HFFc6 (cell line): ENCODE measurements at regions not wholly inside any gene's neighbourhood (a gene's known extent, or its start where the extent isn't known, plus 50 kb on each side); places are given as distances from the start of the nearest gene placed in this dataset.

Experiments used
- DNase-seq: peaks from one replicate; pipeline ENCODE4 v3.0.0-alpha.2; 2018
- H3K27ac Mint-ChIP-seq: 2 replicates; pipeline ENCODE4 v1.8.0; 2020; ENCODE audit warnings: mild to moderate bottlenecking, mixed read lengths
- H3K27me3 Mint-ChIP-seq: 2 replicates; pipeline ENCODE4 v1.8.0; 2021; ENCODE audit warnings: mild to moderate bottlenecking, moderate library complexity, mixed read lengths; ENCODE audit not compliant: insufficient read depth
- H3K36me3 Mint-ChIP-seq: 2 replicates; pipeline ENCODE4 v1.8.0; 2021; ENCODE audit warnings: low read depth, mixed read lengths
- H3K4me1 Mint-ChIP-seq: 2 replicates; pipeline ENCODE4 v1.8.0; 2020; ENCODE audit warnings: low read depth, mixed read lengths
- H3K4me3 Mint-ChIP-seq: 2 replicates; pipeline ENCODE4 v1.8.0; 2020; ENCODE audit warnings: mild to moderate bottlenecking, moderate library complexity, mixed read lengths
- H3K9me3 Mint-ChIP-seq: 2 replicates; pipeline ENCODE4 v1.8.0; 2020; ENCODE audit warnings: mild to moderate bottlenecking, mixed read lengths
- TF ChIP-seq, protein P1 (sequence below): fragments of 200-600 bp; sonication (generic); IDR thresholded peaks from 2 replicates; pipeline ENCODE4 v1.5.0; 2021; ENCODE audit warnings: antibody characterized with exemption, mild to moderate bottlenecking

DNA sequence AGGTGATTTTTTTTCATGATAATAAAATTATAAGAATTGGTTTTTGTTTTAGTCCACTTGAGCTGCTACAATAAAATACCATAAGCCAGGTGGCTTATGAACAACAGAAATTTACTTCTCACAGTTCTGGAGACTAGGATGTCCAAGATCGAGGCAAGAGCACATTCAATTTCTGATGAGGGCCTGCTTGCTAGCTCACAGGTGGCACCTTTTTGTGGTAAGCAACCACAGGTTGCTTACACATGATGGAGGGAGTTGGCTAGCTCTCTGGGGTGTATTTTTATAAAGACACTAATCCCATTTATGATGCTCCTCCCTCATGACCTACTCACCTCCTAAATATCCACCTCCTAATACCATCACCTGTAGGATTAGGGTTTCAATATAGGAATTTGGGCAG is 1248.5 kb upstream of the TENM3 start:
- Mint-ChIP-seq H3K4me1 (no peaks in the 10 kb centered on the region), H3K4me3 (no peak overlapping the region), H3K27ac (no peak overlapping the region), H3K27me3 (no peaks in the 10 kb centered on the region), H3K36me3 (no peaks in the 10 kb centered on the region), H3K9me3 (peaks cover 9% of the 10 kb centered on the region)
- no peak for DNase-seq
- TF ChIP-seq, protein P1, sequence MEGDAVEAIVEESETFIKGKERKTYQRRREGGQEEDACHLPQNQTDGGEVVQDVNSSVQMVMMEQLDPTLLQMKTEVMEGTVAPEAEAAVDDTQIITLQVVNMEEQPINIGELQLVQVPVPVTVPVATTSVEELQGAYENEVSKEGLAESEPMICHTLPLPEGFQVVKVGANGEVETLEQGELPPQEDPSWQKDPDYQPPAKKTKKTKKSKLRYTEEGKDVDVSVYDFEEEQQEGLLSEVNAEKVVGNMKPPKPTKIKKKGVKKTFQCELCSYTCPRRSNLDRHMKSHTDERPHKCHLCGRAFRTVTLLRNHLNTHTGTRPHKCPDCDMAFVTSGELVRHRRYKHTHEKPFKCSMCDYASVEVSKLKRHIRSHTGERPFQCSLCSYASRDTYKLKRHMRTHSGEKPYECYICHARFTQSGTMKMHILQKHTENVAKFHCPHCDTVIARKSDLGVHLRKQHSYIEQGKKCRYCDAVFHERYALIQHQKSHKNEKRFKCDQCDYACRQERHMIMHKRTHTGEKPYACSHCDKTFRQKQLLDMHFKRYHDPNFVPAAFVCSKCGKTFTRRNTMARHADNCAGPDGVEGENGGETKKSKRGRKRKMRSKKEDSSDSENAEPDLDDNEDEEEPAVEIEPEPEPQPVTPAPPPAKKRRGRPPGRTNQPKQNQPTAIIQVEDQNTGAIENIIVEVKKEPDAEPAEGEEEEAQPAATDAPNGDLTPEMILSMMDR, result no peak

DNA sequence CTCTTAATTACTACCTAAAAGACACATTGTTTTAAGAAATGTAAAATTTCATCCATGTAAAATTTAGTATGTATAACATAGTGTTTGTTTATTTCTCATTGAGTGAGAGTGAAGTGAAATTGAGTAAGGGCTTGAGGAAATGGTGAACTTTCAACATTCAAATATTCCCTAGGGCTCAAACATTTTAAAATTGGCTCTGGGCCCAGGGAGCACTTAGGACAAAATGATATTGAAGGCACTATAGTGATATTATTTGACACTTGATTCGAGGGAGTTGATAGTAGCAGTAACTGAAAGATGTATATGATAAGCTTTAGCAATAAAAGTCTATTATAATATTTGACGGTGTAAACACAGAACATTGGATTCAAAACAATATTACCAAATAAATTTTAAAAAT is 1244.0 kb upstream of the TENM3 start:
- H3K9me3 Mint-ChIP-seq, result peaks cover 29% of the 10 kb centered on the region
- H3K27ac Mint-ChIP-seq, result no peak overlapping the region
- no peak for DNase-seq
- TF ChIP-seq, protein P1, result no peak
- no peaks in the 10 kb centered on the region for H3K4me1 Mint-ChIP-seq
- H3K27me3 Mint-ChIP-seq, result 0 out of 2 replicates have a peak, but pooled peaks cover 3% of the 10 kb centered on the region
- no peak overlapping the region for H3K4me3 Mint-ChIP-seq
- H3K36me3 Mint-ChIP-seq, result no peaks in the 10 kb centered on the region

DNA sequence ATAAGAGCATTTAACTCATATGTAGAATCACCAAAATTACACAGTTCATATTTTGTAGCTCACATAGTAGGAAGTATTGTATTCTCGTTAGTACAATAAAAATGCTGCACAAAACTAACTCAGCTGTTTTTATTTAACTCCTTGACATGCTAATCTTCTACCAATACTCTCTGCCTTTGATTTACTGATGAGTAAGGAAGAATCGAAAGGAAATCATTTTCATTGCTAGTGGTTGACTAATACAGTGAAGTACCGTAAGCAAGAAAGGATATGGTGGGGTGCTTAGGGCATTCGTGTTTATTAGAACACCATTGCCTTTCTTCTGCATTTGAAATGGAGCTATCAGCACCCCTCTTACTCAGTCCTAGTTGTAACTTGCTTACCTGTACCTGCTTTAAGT is 1239.1 kb upstream of the TENM3 start:
- H3K27me3 Mint-ChIP-seq, result 0 out of 2 replicates have a peak, but pooled peaks cover 3% of the 10 kb centered on the region
- H3K4me1 Mint-ChIP-seq, result no peaks in the 10 kb centered on the region
- H3K4me3 Mint-ChIP-seq, result no peak overlapping the region; the same call in 1 of the 2 replicates
- H3K27ac Mint-ChIP-seq, result no peak overlapping the region
- peaks cover 35% of the 10 kb centered on the region for H3K9me3 Mint-ChIP-seq
- H3K36me3 Mint-ChIP-seq, result no peaks in the 10 kb centered on the region
- no peak for DNase-seq
- TF ChIP-seq, protein P1, result no peak

DNA sequence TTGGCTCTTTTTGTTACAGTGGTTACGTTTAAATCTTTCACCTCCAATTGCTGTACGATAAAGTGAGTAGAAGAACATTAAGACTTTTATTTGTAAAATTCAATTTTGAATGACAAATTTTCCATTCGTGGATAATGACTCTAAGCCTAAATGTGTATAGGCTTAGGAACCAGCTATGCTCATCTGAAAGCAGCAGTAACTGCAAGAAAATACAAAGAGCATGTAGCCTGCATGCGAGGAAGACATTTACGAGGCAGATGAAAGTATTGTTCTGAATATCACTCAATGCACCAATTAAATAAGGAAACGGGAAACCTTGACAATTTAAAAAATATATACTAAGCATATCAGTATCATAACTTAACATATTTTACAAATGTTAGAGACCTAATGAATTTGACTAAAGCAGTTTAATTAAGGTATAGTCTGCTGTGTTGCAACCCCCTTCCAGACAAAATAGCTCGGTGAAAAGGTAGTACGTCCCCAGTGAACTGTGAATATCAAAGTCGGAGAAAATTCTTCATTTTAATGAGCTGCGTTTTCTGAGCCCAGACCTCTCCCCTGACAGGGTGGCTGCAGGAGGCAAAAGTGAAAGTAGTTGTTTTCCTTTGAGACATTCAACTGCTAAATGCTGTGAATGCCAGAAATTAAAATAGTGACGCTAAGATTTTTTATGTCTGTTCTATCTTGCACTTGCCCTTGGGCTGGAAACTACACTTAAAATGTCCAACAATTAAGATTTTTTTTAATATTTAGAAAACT is 1236.5 kb upstream of the TENM3 start:
- H3K27ac Mint-ChIP-seq, result no peak overlapping the region
- H3K36me3 Mint-ChIP-seq, result no peaks in the 10 kb centered on the region
- H3K4me3 Mint-ChIP-seq, result peak overlapping the region; percentile 45; the same call in 1 of the 2 replicates
- DNase-seq, result no peak
- no peaks in the 10 kb centered on the region for H3K27me3 Mint-ChIP-seq
- TF ChIP-seq, protein P1, result no peak
- peaks cover 25% of the 10 kb centered on the region for H3K9me3 Mint-ChIP-seq
- H3K4me1 Mint-ChIP-seq, result no peaks in the 10 kb centered on the region

DNA sequence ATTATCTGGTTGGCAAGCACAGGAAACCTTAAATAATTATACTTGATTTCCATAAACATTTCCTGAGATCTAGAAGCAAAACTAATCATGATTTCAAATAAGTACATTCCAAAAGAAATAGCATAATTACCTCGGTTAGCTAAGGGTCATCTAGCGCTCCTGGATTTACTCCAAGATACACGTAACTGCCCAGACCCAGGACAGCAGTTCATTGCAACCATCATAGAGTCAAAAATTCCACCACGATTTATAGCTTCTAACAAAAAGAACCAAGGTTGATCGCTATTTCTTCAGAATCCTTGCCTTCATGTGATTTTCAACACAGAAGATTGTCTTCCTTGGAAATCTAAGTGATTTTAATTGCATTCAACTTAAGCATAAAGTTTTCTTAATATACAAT is 1235.5 kb upstream of the TENM3 start:
- DNase-seq, result no peak
- Mint-ChIP-seq H3K4me1 (no peaks in the 10 kb centered on the region), H3K36me3 (no peaks in the 10 kb centered on the region), H3K4me3 (no peak overlapping the region), H3K27ac (no peak overlapping the region), H3K9me3 (peaks cover 27% of the 10 kb centered on the region), H3K27me3 (no peaks in the 10 kb centered on the region)
- TF ChIP-seq, protein P1, result no peak
